AG04449 (cell line): ENCODE measurements at regions not wholly inside any gene's neighbourhood (a gene's known extent, or its start where the extent isn't known, plus 50 kb on each side); places are given as distances from the start of the nearest gene placed in this dataset.

Experiments
- CTCF ChIA-PET: fragments of 350-600 bp; formaldehyde crosslinking; extraction: SDS; loops from one replicate; lab custom pipeline; 2021; ENCODE audit warnings: antibody characterized with exemption; lab: Yijun Ruan, JAX
- POLR2A ChIA-PET: fragments of 400-600, 350-600 bp; formaldehyde crosslinking; extraction: SDS; loops from one replicate; lab custom pipeline; 2020; ENCODE audit warnings: antibody characterized with exemption, inconsistent platforms; lab: Yijun Ruan, JAX
- DNase-seq: peaks from one replicate; pipeline ENCODE4 v3.0.0-alpha.2; 2010; ENCODE audit warnings: low read depth, low spot score
- H3K4me3 ChIP-seq: 2 replicates; pipeline ENCODE4 v1.5.1; 2011; ENCODE audit warnings: low read depth, mild to moderate bottlenecking, control low read depth, low read length
- CTCF ChIP-seq: IDR thresholded peaks from one replicate; pipeline ENCODE4 v1.5.1; 2011; ENCODE audit warnings: mild to moderate bottlenecking, moderate library complexity, low read length, control low read depth, inconsistent platforms; ENCODE audit not compliant: insufficient read depth; ENCODE audit errors: missing control alignments

- no peak overlapping the region for H3K4me3 ChIP-seq
- ChIA-PET POLR2A (interaction anchor here (0.9 kb wide), 1 partner anchor 19 kb away, joined by 3 read pairs; no protein-coding TSS in a partner anchor), CTCF (interaction anchor here (0.8 to 6.3 kb wide), 8 partner anchors 12 to 102 kb away, joined by 3 to 32 read pairs (median 3); no protein-coding TSS in a partner anchor)
- DNase-seq: no peak
- no peak for TF ChIP-seq CTCF
Observed at GRCh38 chr1:117794073-117794472, 135.3 kb downstream of the GDAP2 start.

GRCh38 chr1:117795190-117795589, 134.2 kb downstream of the GDAP2 start:
- POLR2A ChIA-PET: no interaction called here
- peak; percentile 36 for DNase-seq
- TF ChIP-seq CTCF: peak; percentile 8
- no peak overlapping the region for H3K4me3 ChIP-seq
- CTCF ChIA-PET: interaction anchor here (0.9 to 6.3 kb wide), 6 partner anchors 12 to 101 kb away, joined by 3 to 32 read pairs (median 3); no protein-coding TSS in a partner anchor

- ChIA-PET POLR2A (no interaction called here), CTCF (interaction anchor here (0.7 to 1.6 kb wide), 2 partner anchors 13 to 1880 kb away, joined by 3 to 4 read pairs; no protein-coding TSS in a partner anchor)
- H3K4me3 ChIP-seq: no peak overlapping the region
- TF ChIP-seq CTCF: no peak
- no peak for DNase-seq
Observed at GRCh38 chr1:117795792-117796191, 133.6 kb downstream of the GDAP2 start.

- CTCF ChIA-PET: interaction anchor here (0.7 kb wide), 1 partner anchor 1880 kb away, joined by 3 read pairs; no protein-coding TSS in a partner anchor
- DNase-seq: no peak
- no peak for TF ChIP-seq CTCF
- H3K4me3 ChIP-seq: no peak overlapping the region
- POLR2A ChIA-PET: no interaction called here
Observed at GRCh38 chr1:117796226-117796625, 133.2 kb downstream of the GDAP2 start.

GRCh38 chr1:117798550-117798949, 130.9 kb downstream of the GDAP2 start:
- no peak for TF ChIP-seq CTCF
- no peak overlapping the region for H3K4me3 ChIP-seq
- no peak for DNase-seq
- ChIA-PET CTCF (no interaction called here), POLR2A (no interaction called here)

- no peak for TF ChIP-seq CTCF
- POLR2A ChIA-PET: no interaction called here
- no peak for DNase-seq
- CTCF ChIA-PET: interaction anchor here (1.7 kb wide), 1 partner anchor 49 kb away, joined by 7 read pairs; no protein-coding TSS in a partner anchor
- H3K4me3 ChIP-seq: no peak overlapping the region
Observed at GRCh38 chr1:117802531-117803257, 126.7 kb downstream of the GDAP2 start.
